Ecto neural progenitor cell (in vitro differentiated cells): ENCODE measurements at regions not wholly inside any gene's neighbourhood (a gene's known extent, or its start where the extent isn't known, plus 50 kb on each side); places are given as distances from the start of the nearest gene placed in this dataset.

Experiments
- DNase-seq: peaks from one replicate; pipeline ENCODE4 v3.0.0-alpha.2; 2018; ENCODE audit warnings: low spot score

- DNase-seq: no peak
Observed at GRCh38 chr11:33646629-33647028, 54.0 kb downstream of the C11orf91 start.

GRCh38 chr11:33646168-33646567 lies 54.5 kb downstream of the C11orf91 start:
- no peak for DNase-seq

- DNase-seq: no peak
Observed at GRCh38 chr11:33645686-33646085, 54.9 kb downstream of the C11orf91 start.

GRCh38 chr11:33643167-33643824 lies 57.3 kb downstream of the C11orf91 start:
- DNase-seq: no peak

- no peak for DNase-seq
Observed at GRCh38 chr11:33642461-33643166, 58.0 kb downstream of the C11orf91 start.

- DNase-seq: no peak
Observed at GRCh38 chr11:33640730-33641371, 59.8 kb downstream of the C11orf91 start.

- DNase-seq: no peak
Observed at GRCh38 chr11:33638608-33639007, 62.0 kb downstream of the C11orf91 start.

- no peak for DNase-seq
Observed at GRCh38 chr11:33636104-33636503, 64.5 kb downstream of the C11orf91 start.

- DNase-seq: no peak
Observed at GRCh38 chr11:33635161-33635560, 65.5 kb downstream of the C11orf91 start.

- no peak for DNase-seq
Observed at GRCh38 chr11:33634291-33634834, 66.3 kb downstream of the C11orf91 start.

GRCh38 chr11:33633251-33634003 lies 67.2 kb downstream of the C11orf91 start:
- no peak for DNase-seq

GRCh38 chr11:33631749-33632091 lies 68.9 kb downstream of the C11orf91 start:
- DNase-seq: no peak

- DNase-seq: no peak
Observed at GRCh38 chr11:33630936-33631748, 69.5 kb downstream of the C11orf91 start.

- no peak for DNase-seq
Observed at GRCh38 chr11:33624083-33624482, 76.5 kb downstream of the C11orf91 start.

- DNase-seq: no peak
Observed at GRCh38 chr11:33622806-33623205, 77.8 kb downstream of the C11orf91 start.

GRCh38 chr11:33622186-33622585 lies 78.4 kb downstream of the C11orf91 start:
- DNase-seq: no peak

GRCh38 chr11:33620423-33621171 lies 80.0 kb downstream of the C11orf91 start:
- DNase-seq: no peak

GRCh38 chr11:33618956-33619355 lies 81.7 kb downstream of the C11orf91 start:
- DNase-seq: no peak

- DNase-seq: no peak
Observed at GRCh38 chr11:33618351-33618710, 82.3 kb downstream of the C11orf91 start.

- no peak for DNase-seq
Observed at GRCh38 chr11:33617672-33618350, 82.8 kb downstream of the C11orf91 start.
